Testis (tissue), 2 donors: ENCODE measurements at regions not wholly inside any gene's neighbourhood (a gene's known extent, or its start where the extent isn't known, plus 50 kb on each side); places are given as distances from the start of the nearest gene placed in this dataset.

Experiments used
- CTCF ChIP-seq, 3 experiments: fragments of 450-650 bp in 2 of 3; fragments of 200-600 bp in 1 of 3; sonication (generic) in 1 of 3; IDR thresholded peaks; one replicate each; pipeline ENCODE4 v1.5.1; 2016 to 2019; ENCODE audit warnings: antibody characterized with exemption in 3 of 3, mild to moderate bottlenecking in 2 of 3, moderate library complexity in 1 of 3
- POLR2A ChIP-seq: fragments of 450-650 bp; IDR thresholded peaks from one replicate; pipeline ENCODE4 v1.6.1; 2017; ENCODE audit warnings: antibody characterized with exemption, mild to moderate bottlenecking, moderate library complexity

GRCh38 chr2:234165421-234165820 is 114.9 kb downstream of the SPP2 start:
- TF ChIP-seq CTCF (IDR thresholded peaks at IDR 0.05) (no peak), POLR2A (no peak)
